GM12891 (cell line): ENCODE measurements at regions not wholly inside any gene's neighbourhood (a gene's known extent, or its start where the extent isn't known, plus 50 kb on each side); places are given as distances from the start of the nearest gene placed in this dataset.

Experiments
- DNase-seq: peaks from one replicate; pipeline ENCODE4 v3.0.0; 2011; ENCODE audit warnings: low spot score; ENCODE audit not compliant: insufficient read length
- FAIRE-seq: peaks from 2 replicates; lab custom pipeline; 2011; peaks lifted over from hg19 to GRCh38; lab: Jason Lieb, UNC
- PAX5 ChIP-seq: IDR thresholded peaks from 2 replicates; pipeline ENCODE4 v1.6.1; 2011; ENCODE audit warnings: low read length, moderate library complexity, mild to moderate bottlenecking; ENCODE audit not compliant: insufficient read depth, severe bottlenecking
- POLR2A ChIP-seq: IDR thresholded peaks from 2 replicates; pipeline ENCODE4 v1.6.1; 2011; ENCODE audit warnings: low read depth, low read length, control low read depth
- POLR2AphosphoS5 ChIP-seq: IDR thresholded peaks from 2 replicates; pipeline ENCODE4 v1.6.1; 2011; ENCODE audit warnings: low read depth, low read length, control low read depth
- POU2F2 ChIP-seq: IDR thresholded peaks from 2 replicates; pipeline ENCODE4 v1.6.1; 2011; ENCODE audit warnings: low read depth, mild to moderate bottlenecking, control low read depth, low read length, moderate library complexity
- SPI1 ChIP-seq: IDR thresholded peaks from 2 replicates; pipeline ENCODE4 v1.6.1; 2011; ENCODE audit warnings: low read depth, low read length, control low read depth
- TAF1 ChIP-seq: IDR thresholded peaks from 2 replicates; pipeline ENCODE4 v1.6.1; 2011; ENCODE audit warnings: low read depth, low read length, control low read depth

- FAIRE-seq (no peak), DNase-seq (no peak)
- TF ChIP-seq PAX5 (no peak), TAF1 (no peak), POU2F2 (no peak), POLR2A (no peak), SPI1 (no peak), POLR2AphosphoS5 (no peak)
Observed at GRCh38 chr3:110577854-110578253, 493.8 kb upstream of the NECTIN3 start.

- DNase-seq (no peak), FAIRE-seq (no peak)
- TF ChIP-seq TAF1 (no peak), POLR2AphosphoS5 (no peak), PAX5 (no peak), SPI1 (no peak), POLR2A (no peak), POU2F2 (no peak)
Observed at GRCh38 chr3:110579840-110580550, 491.6 kb upstream of the NECTIN3 start.

DNA sequence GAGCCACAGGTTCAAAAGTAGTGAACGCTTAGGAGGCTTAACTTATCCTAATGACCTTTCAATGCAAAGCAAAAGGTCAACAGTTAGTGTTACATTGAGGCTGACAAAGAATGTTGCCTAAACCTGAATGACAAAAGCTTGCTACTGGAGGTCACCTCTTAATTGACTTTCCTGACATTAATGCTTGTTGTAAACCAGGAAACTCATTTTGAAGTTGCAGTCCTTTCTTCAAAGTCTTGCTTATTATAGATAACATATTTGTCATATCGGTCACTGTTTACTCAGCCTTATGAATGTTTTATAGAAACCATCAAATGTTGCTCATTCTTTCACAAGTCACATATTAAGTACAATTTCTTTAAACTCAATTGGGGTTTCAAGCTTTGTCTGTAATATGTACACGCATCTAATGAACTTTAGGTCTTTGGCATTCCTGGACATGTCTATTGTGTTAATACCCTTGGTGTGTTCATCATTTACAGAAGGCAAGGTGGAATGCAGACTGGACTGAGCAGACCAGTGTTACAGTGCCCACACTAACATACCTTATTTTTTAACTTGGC lies 488.2 kb upstream of the NECTIN3 start:
- FAIRE-seq (no peak), DNase-seq (no peak)
- TF ChIP-seq TAF1 (no peak), POLR2AphosphoS5 (no peak), POU2F2 (no peak), POLR2A (no peak), PAX5 (no peak), SPI1 (no peak)

DNA sequence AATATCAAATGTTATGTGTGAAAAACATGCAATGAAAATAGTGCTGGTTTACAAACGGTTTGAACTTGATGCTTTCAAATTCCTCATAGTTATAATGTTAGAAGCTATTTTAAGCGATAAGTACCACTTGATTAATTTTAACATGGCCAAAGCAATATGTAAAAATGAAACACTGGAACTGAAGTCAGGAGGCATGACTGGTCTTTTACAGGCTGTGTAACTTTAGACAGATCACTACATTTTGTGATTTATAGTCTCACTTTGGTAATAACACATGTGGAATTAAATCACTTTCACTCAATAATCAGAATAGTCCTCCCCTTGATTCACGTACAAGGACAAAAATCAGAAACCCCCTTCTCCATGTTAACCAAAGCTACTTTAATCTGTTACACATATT lies 482.7 kb upstream of the NECTIN3 start:
- TF ChIP-seq PAX5: no peak
- no peak for TF ChIP-seq POLR2AphosphoS5
- no peak for TF ChIP-seq SPI1
- no peak for TF ChIP-seq POLR2A
- no peak for TF ChIP-seq POU2F2
- TF ChIP-seq TAF1: no peak
- DNase-seq: no peak
- FAIRE-seq: no peak

GRCh38 chr3:110589341-110589740 lies 482.3 kb upstream of the NECTIN3 start:
- TF ChIP-seq PAX5: no peak
- no peak for TF ChIP-seq POLR2AphosphoS5
- no peak for TF ChIP-seq POU2F2
- no peak for TF ChIP-seq SPI1
- TF ChIP-seq POLR2A: no peak
- no peak for DNase-seq
- FAIRE-seq: no peak

DNA sequence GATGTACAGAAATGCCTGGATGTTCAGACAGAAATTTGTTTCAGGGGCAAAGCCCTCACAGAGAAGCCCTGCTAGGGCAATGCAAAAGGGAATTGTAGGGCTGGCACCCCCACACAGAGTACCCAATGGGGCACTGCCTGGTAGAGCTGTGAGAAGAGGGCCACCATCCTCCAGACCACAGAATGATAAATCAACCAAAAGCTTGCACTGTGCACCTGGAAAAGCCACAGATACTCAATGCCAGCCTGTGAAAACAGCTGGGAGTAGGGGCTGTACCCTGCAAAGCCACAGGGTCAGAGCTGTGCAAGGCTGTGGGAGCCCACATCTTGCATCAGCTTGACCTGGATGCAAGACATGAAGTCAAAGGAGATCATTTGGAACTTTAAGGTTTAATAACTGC lies 477.9 kb upstream of the NECTIN3 start:
- TF ChIP-seq POLR2AphosphoS5 (no peak), PAX5 (no peak), SPI1 (no peak), POLR2A (no peak), POU2F2 (no peak), TAF1 (no peak)
- FAIRE-seq (no peak), DNase-seq (no peak)

GRCh38 chr3:110598847-110599490 lies 472.6 kb upstream of the NECTIN3 start:
- TF ChIP-seq POLR2AphosphoS5: no peak
- TF ChIP-seq POU2F2: no peak
- TF ChIP-seq POLR2A: no peak
- no peak for DNase-seq
- FAIRE-seq: no peak

GRCh38 chr3:110608566-110608965 lies 463.1 kb upstream of the NECTIN3 start:
- no peak for DNase-seq
- FAIRE-seq: no peak
- TF ChIP-seq POLR2AphosphoS5 (no peak), POLR2A (no peak), POU2F2 (no peak), TAF1 (no peak), SPI1 (no peak), PAX5 (no peak)

GRCh38 chr3:110612045-110612444 lies 459.6 kb upstream of the NECTIN3 start:
- FAIRE-seq (no peak), DNase-seq (no peak)
- TF ChIP-seq POU2F2 (no peak), POLR2AphosphoS5 (no peak), TAF1 (no peak), PAX5 (no peak)

DNA sequence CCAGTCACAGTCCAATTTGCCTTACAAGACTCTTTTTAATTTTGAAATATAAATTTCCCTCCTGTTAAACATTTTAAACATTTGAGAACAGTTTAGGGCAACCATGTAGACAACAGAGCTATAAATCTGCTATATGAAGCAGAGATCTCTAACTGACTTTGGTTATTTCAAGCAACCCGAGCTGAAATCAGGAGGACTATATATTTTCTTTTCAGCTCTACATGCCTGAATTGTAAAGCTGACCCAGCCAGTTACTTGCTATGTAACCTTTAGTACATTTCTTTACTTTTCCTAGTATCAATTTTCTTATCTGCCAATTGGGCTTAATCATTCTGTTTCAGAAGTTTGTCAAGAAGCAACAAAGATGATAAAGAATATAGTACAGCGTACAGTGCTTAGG lies 457.4 kb upstream of the NECTIN3 start:
- FAIRE-seq (no peak), DNase-seq (no peak)
- TF ChIP-seq TAF1 (no peak), POU2F2 (no peak), PAX5 (no peak), POLR2A (no peak), POLR2AphosphoS5 (no peak), SPI1 (no peak)
